Fibroblast of mammary gland (primary cell): ENCODE measurements at regions not wholly inside any gene's neighbourhood (a gene's known extent, or its start where the extent isn't known, plus 50 kb on each side); places are given as distances from the start of the nearest gene placed in this dataset.

ENCODE experiments used
- DNase-seq: peaks from one replicate; pipeline ENCODE4 v3.0.0-alpha.2; 2010; ENCODE audit warnings: low read depth
- H3K4me3 ChIP-seq: 2 replicates; pipeline ENCODE4 v1.5.1; 2011; ENCODE audit warnings: low read depth, mild to moderate bottlenecking, low read length, moderate library complexity; ENCODE audit not compliant: control insufficient read depth
- CTCF ChIP-seq: conservative IDR thresholded peaks from 2 replicates; pipeline ENCODE4 v1.5.1; 2011; ENCODE audit warnings: low read depth, low read length, inconsistent platforms; ENCODE audit not compliant: control insufficient read depth, insufficient read depth

GRCh38 chr2:21646345-21646744 is 522.6 kb downstream of the TDRD15 start:
- H3K4me3 ChIP-seq = no peak overlapping the region
- no peak for DNase-seq
- no peak for TF ChIP-seq CTCF

- TF ChIP-seq CTCF = no peak
- no peak overlapping the region for H3K4me3 ChIP-seq
- no peak for DNase-seq
These were observed 526.8 kb downstream of the TDRD15 start for GRCh38 chr2:21650569-21650968.

- TF ChIP-seq CTCF = no peak
- no peak for DNase-seq
- no peak overlapping the region for H3K4me3 ChIP-seq
These were observed 531.4 kb downstream of the TDRD15 start for GRCh38 chr2:21655136-21655535.

GRCh38 chr2:21656330-21657075 is 532.7 kb downstream of the TDRD15 start:
- TF ChIP-seq CTCF = no peak
- DNase-seq = no peak
- H3K4me3 ChIP-seq = no peak overlapping the region

GRCh38 chr2:21657445-21657844 is 533.7 kb downstream of the TDRD15 start:
- H3K4me3 ChIP-seq = no peak overlapping the region
- TF ChIP-seq CTCF = no peak
- no peak for DNase-seq

- no peak overlapping the region for H3K4me3 ChIP-seq
- DNase-seq = no peak
- no peak for TF ChIP-seq CTCF
These were observed 534.5 kb downstream of the TDRD15 start for GRCh38 chr2:21658269-21658668.

GRCh38 chr2:21658907-21659477 is 535.2 kb downstream of the TDRD15 start:
- TF ChIP-seq CTCF = no peak
- H3K4me3 ChIP-seq = no peak overlapping the region
- no peak for DNase-seq
